Astrocyte (in vitro differentiated cells and primary cell): ENCODE measurements at regions not wholly inside any gene's neighbourhood (a gene's known extent, or its start where the extent isn't known, plus 50 kb on each side); places are given as distances from the start of the nearest gene placed in this dataset.

ENCODE experiments used
- DNase-seq: peaks from one replicate; pipeline ENCODE4 v3.0.0-alpha.2; 2010; ENCODE audit warnings: low read depth
- FAIRE-seq: peaks from 2 replicates; lab custom pipeline; 2011; peaks lifted over from hg19 to GRCh38; lab: Jason Lieb, UNC
- H2AFZ ChIP-seq: 2 replicates; pipeline ENCODE4 v1.6.0; 2012; ENCODE audit warnings: low read depth, low read length, inconsistent platforms
- H3K27ac ChIP-seq: 2 replicates; pipeline ENCODE4 v1.5.1; 2011; ENCODE audit warnings: low read depth, low read length, inconsistent platforms
- H3K27me3 ChIP-seq: 2 replicates; pipeline ENCODE4 v1.6.0; 2011; ENCODE audit warnings: low read length, inconsistent platforms; ENCODE audit not compliant: insufficient read depth
- H3K36me3 ChIP-seq: 2 replicates; pipeline ENCODE4 v1.5.1; 2011; ENCODE audit warnings: low read length, inconsistent platforms; ENCODE audit not compliant: insufficient read depth
- H3K4me1 ChIP-seq: 2 replicates; pipeline ENCODE4 v1.5.1; 2011; ENCODE audit warnings: low read length, inconsistent platforms; ENCODE audit not compliant: insufficient read depth
- H3K4me2 ChIP-seq: 2 replicates; pipeline ENCODE4 v1.6.0; 2012; ENCODE audit warnings: low read length, inconsistent platforms
- H3K4me3 ChIP-seq: 2 replicates; pipeline ENCODE4 v1.5.1; 2011; ENCODE audit warnings: low read depth, mild to moderate bottlenecking, low read length, inconsistent platforms; ENCODE audit not compliant: insufficient read depth
- H3K79me2 ChIP-seq: 2 replicates; pipeline ENCODE4 v1.6.0; 2012; ENCODE audit warnings: mild to moderate bottlenecking, low read length, inconsistent platforms; ENCODE audit not compliant: insufficient read depth
- H3K9ac ChIP-seq: 2 replicates; pipeline ENCODE4 v1.6.0; 2012; ENCODE audit warnings: mild to moderate bottlenecking, low read length, inconsistent platforms
- H3K9me3 ChIP-seq: 2 replicates; pipeline ENCODE4 v1.5.1; 2012; ENCODE audit warnings: low read depth, mild to moderate bottlenecking, low read length, inconsistent platforms; ENCODE audit not compliant: insufficient read depth
- H4K20me1 ChIP-seq: 2 replicates; pipeline ENCODE4 v1.6.0; 2012; ENCODE audit warnings: low read length, inconsistent platforms; ENCODE audit not compliant: insufficient read depth
- H3K27ac Mint-ChIP-seq: one replicate; pipeline ENCODE4 v1.8.0; 2021; ENCODE audit warnings: mild to moderate bottlenecking, mixed read lengths; ENCODE audit not compliant: unreplicated experiment
- H3K27me3 Mint-ChIP-seq: one replicate; pipeline ENCODE4 v1.8.0; 2021; ENCODE audit warnings: low read depth, mixed read lengths; ENCODE audit not compliant: unreplicated experiment
- H3K36me3 Mint-ChIP-seq: one replicate; pipeline ENCODE4 v1.8.0; 2021; ENCODE audit warnings: low read depth, mixed read lengths; ENCODE audit not compliant: unreplicated experiment
- H3K4me1 Mint-ChIP-seq: one replicate; pipeline ENCODE4 v1.8.0; 2021; ENCODE audit warnings: low read depth, mixed read lengths; ENCODE audit not compliant: unreplicated experiment
- H3K4me3 Mint-ChIP-seq: one replicate; pipeline ENCODE4 v1.8.0; 2021; ENCODE audit warnings: mild to moderate bottlenecking, moderate library complexity, mixed read lengths; ENCODE audit not compliant: unreplicated experiment
- H3K9me3 Mint-ChIP-seq: one replicate; pipeline ENCODE4 v1.8.0; 2021; ENCODE audit warnings: mild to moderate bottlenecking, mixed read lengths; ENCODE audit not compliant: unreplicated experiment
- CTCF ChIP-seq: IDR thresholded peaks from 2 replicates; pipeline ENCODE4 v1.5.1; 2011; ENCODE audit warnings: low read depth, mild to moderate bottlenecking, inconsistent platforms, low read length, moderate library complexity; ENCODE audit not compliant: insufficient read depth
- EZH2 ChIP-seq: IDR thresholded peaks from 2 replicates; pipeline ENCODE4 v1.6.1; 2012; ENCODE audit warnings: mild to moderate bottlenecking, low read length, inconsistent platforms; ENCODE audit not compliant: insufficient read depth

- Histone ChIP-seq H4K20me1 (no peaks in the 10 kb centered on the region), H3K27ac (no peak overlapping the region), H3K36me3 (no peaks in the 10 kb centered on the region), H3K27me3 (no peaks in the 10 kb centered on the region), H3K4me3 (no peak overlapping the region), H3K79me2 (no peaks in the 10 kb centered on the region), H3K4me2 (peak overlapping the region; percentile 59), H2AFZ (no peak overlapping the region), H3K9me3 (no peaks in the 10 kb centered on the region), H3K9ac (no peak overlapping the region), H3K4me1 (peaks cover 16% of the 10 kb centered on the region)
- H3K4me1 Mint-ChIP-seq = peaks cover 33% of the 10 kb centered on the region
- H3K27me3 Mint-ChIP-seq = peaks cover 1% of the 10 kb centered on the region
- DNase-seq = no peak
- no peaks in the 10 kb centered on the region for H3K36me3 Mint-ChIP-seq
- H3K4me3 Mint-ChIP-seq = no peak overlapping the region
- no peak overlapping the region for H3K27ac Mint-ChIP-seq
- H3K9me3 Mint-ChIP-seq = no peaks in the 10 kb centered on the region
- TF ChIP-seq EZH2 = no peak
- TF ChIP-seq CTCF = no peak
- no peak for FAIRE-seq
Observed at GRCh38 chr5:158055111-158055501, 196.2 kb upstream of the CLINT1 start.

DNA sequence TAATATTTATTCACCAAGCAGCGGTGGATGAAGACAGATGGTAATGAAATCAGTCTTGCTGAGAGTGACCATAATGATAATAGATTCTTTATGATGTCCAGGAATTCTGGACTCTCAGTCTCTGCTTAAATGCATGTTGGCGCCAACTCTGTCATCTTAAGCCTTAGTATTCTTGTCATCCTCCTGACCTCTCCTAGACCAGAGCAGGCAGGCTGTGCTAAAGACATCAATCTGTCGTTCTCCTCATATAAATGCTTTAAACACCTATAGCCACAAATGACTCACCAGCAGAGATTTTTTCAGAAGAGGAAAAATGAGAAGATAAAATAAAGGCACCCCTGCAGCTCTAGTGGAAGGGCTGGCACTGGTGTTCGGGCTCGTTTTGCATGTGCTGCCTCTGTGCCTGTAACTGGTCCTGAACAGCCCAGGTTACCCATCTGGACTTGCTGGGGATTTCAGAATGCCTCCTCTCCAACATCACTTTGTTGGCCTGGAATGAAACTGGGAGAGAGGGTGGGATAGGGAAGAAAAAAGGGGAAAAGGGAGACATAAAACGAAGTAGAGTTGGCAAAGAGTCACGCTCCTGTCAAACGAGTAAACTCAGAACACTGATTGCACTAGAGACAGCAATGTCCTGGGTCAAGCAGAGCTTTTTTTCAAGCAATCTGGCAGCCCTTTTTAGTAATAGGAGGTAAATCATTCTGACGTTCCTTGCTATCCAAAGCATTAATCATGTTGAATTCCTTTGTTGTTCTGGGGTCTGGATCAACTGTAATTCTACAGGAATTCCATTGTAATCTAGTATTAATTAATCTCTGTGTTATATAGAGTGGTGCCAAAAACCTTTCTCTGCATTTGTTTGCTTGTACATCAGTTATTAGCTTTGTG is 195.5 kb upstream of the CLINT1 start:
- H3K9me3 ChIP-seq = no peaks in the 10 kb centered on the region
- H3K36me3 ChIP-seq = no peaks in the 10 kb centered on the region
- H3K4me1 ChIP-seq = peaks cover 16% of the 10 kb centered on the region
- TF ChIP-seq EZH2 (no peak), CTCF (no peak)
- no peaks in the 10 kb centered on the region for H3K79me2 ChIP-seq
- Mint-ChIP-seq H3K9me3 (no peaks in the 10 kb centered on the region), H3K36me3 (no peaks in the 10 kb centered on the region), H3K27me3 (no peaks in the 10 kb centered on the region), H3K4me1 (peaks cover 39% of the 10 kb centered on the region), H3K4me3 (no peak overlapping the region), H3K27ac (peak overlapping the region; percentile 55)
- H4K20me1 ChIP-seq = no peaks in the 10 kb centered on the region
- FAIRE-seq (peak; percentile 17), DNase-seq (peak; percentile 87)
- H3K4me3 ChIP-seq = no peak overlapping the region
- H2AFZ ChIP-seq = no peak overlapping the region
- H3K4me2 ChIP-seq = peak overlapping the region; percentile 59
- H3K27ac ChIP-seq = no peak overlapping the region
- H3K27me3 ChIP-seq = no peaks in the 10 kb centered on the region
- no peak overlapping the region for H3K9ac ChIP-seq

GRCh38 chr5:158051036-158051435 is 192.1 kb upstream of the CLINT1 start:
- Histone ChIP-seq H3K9ac (peak overlapping the region; percentile 23), H3K27me3 (no peaks in the 10 kb centered on the region), H3K9me3 (no peaks in the 10 kb centered on the region), H3K36me3 (no peaks in the 10 kb centered on the region), H3K4me3 (no peak overlapping the region), H3K27ac (peak overlapping the region; percentile 51), H3K79me2 (no peaks in the 10 kb centered on the region), H3K4me1 (peaks cover 16% of the 10 kb centered on the region), H2AFZ (no peak overlapping the region), H4K20me1 (no peaks in the 10 kb centered on the region), H3K4me2 (peak overlapping the region; percentile 45)
- H3K4me3 Mint-ChIP-seq = no peak overlapping the region
- H3K4me1 Mint-ChIP-seq = peaks cover 32% of the 10 kb centered on the region
- TF ChIP-seq CTCF (no peak), EZH2 (no peak)
- DNase-seq (peak; percentile 44), FAIRE-seq (no peak)
- no peaks in the 10 kb centered on the region for H3K36me3 Mint-ChIP-seq
- no peaks in the 10 kb centered on the region for H3K9me3 Mint-ChIP-seq
- no peaks in the 10 kb centered on the region for H3K27me3 Mint-ChIP-seq
- H3K27ac Mint-ChIP-seq = no peak overlapping the region
